Neural crest cell (in vitro differentiated cells): ENCODE measurements at regions not wholly inside any gene's neighbourhood (a gene's known extent, or its start where the extent isn't known, plus 50 kb on each side); places are given as distances from the start of the nearest gene placed in this dataset.
A peak's percentile ranks its signal among the peaks of the same experiment; 100 is the strongest.

Experiments
- DNase-seq: peaks from one replicate; pipeline ENCODE4 v3.0.0; 2021; ENCODE audit warnings: low read depth, mixed read lengths, low spot score
- H3K27ac Mint-ChIP-seq: one replicate; pipeline ENCODE4 v1.8.0; 2021; ENCODE audit warnings: mild to moderate bottlenecking, mixed read lengths; ENCODE audit not compliant: unreplicated experiment
- H3K27me3 Mint-ChIP-seq: 2 replicates; pipeline ENCODE4 v1.8.0; 2021; ENCODE audit warnings: low read depth, mild to moderate bottlenecking, mixed read lengths
- H3K36me3 Mint-ChIP-seq: 2 replicates; pipeline ENCODE4 v1.8.0; 2021; ENCODE audit warnings: low read depth, mild to moderate bottlenecking, mixed read lengths
- H3K4me1 Mint-ChIP-seq: 2 replicates; pipeline ENCODE4 v1.8.0; 2021; ENCODE audit warnings: mixed read lengths
- H3K4me3 Mint-ChIP-seq: one replicate; pipeline ENCODE4 v1.8.0; 2021; ENCODE audit warnings: mild to moderate bottlenecking, mixed read lengths
- H3K9me3 Mint-ChIP-seq: 2 replicates; pipeline ENCODE4 v1.8.0; 2021; ENCODE audit warnings: mixed read lengths
- TF ChIP-seq, protein P1 (sequence below): fragments of 200-600 bp; sonication (generic); conservative IDR thresholded peaks from 2 replicates; pipeline ENCODE4 v1.5.0; 2021; ENCODE audit warnings: antibody characterized with exemption, mild to moderate bottlenecking

DNA sequence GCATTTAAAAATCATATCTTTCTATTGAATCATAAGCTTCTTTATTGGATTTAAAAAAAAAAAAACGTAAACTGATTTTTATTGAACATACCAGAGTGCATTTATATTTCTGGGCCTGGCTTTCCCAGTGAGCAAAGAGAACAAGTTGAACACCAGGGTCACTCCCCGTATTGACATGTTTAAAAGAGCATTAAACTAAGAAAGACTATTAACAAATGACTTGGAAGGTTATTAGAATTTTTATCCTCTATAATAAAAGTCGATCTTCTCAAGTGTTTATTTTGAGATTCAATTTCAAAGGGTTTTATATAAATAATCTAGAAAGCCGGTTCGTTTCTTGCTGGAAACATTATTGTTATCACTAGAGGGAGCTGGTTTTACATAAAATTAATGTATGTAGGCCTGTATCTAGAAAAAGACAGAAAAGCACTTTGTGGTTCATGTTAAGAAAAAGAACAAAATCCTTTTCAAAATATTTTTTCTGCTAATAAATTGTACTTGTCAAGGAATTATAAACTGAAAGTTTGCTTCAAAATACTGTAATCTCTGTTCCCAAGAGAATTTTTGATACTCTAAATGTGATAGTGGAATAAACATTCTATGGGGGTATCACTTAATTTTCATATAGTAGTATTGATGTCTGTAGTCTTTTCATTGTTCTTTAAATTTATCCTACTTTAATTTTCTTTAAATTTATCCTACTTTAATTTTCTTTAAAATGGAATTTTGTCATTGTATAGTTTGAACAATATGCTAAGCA, 321.8 kb upstream of the MME start:
- no peak for DNase-seq
- Mint-ChIP-seq H3K27ac (no peak overlapping the region), H3K9me3 (peaks cover 8% of the 10 kb centered on the region), H3K4me3 (no peak overlapping the region), H3K4me1 (peaks cover 4% of the 10 kb centered on the region), H3K36me3 (no peaks in the 10 kb centered on the region), H3K27me3 (no peaks in the 10 kb centered on the region)
- TF ChIP-seq, protein P1, sequence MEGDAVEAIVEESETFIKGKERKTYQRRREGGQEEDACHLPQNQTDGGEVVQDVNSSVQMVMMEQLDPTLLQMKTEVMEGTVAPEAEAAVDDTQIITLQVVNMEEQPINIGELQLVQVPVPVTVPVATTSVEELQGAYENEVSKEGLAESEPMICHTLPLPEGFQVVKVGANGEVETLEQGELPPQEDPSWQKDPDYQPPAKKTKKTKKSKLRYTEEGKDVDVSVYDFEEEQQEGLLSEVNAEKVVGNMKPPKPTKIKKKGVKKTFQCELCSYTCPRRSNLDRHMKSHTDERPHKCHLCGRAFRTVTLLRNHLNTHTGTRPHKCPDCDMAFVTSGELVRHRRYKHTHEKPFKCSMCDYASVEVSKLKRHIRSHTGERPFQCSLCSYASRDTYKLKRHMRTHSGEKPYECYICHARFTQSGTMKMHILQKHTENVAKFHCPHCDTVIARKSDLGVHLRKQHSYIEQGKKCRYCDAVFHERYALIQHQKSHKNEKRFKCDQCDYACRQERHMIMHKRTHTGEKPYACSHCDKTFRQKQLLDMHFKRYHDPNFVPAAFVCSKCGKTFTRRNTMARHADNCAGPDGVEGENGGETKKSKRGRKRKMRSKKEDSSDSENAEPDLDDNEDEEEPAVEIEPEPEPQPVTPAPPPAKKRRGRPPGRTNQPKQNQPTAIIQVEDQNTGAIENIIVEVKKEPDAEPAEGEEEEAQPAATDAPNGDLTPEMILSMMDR: peak; percentile 69

DNA sequence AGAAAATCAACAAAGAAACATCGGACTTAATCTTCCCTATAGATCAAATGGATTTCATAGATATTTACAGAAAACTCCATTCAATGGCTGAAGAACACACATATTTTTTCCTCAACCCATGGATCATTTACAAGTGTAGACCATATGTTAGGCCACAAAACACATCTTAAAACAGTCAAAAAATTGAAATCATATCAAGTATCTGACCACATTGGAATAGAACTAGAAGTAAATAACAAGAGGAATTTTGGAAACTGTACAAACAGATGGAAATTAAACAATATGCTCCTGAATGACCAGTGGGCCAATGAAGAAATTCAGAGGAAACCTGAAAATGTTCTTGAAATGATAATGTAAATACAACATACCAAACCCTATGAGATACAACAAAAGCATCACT, 323.1 kb upstream of the GPR149 start:
- TF ChIP-seq, protein P1: no peak
- DNase-seq: no peak
- no peak overlapping the region for H3K4me3 Mint-ChIP-seq
- H3K4me1 Mint-ChIP-seq: no peaks in the 10 kb centered on the region
- no peaks in the 10 kb centered on the region for H3K27me3 Mint-ChIP-seq
- no peak overlapping the region for H3K27ac Mint-ChIP-seq
- H3K36me3 Mint-ChIP-seq: no peaks in the 10 kb centered on the region
- H3K9me3 Mint-ChIP-seq: peaks cover 6% of the 10 kb centered on the region

DNA sequence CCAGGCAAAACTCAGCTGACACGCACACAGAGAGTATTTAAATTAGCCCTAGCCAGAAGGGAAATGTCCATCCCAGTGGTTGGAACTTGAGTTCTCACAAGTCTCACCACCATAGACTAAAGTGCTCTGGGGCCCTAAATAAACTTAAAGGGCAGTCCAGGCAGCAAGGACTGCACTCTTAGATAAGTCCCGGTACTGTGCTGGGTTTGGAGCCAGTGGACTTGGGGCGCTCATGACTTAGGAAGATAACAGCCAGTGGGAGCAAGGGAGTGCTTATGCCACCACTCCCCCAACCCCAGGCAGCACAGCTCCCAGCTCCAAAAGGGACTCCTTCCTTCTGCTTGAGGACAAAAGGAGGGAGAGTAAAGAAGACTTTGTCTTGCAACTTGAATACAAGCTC, 319.5 kb upstream of the GPR149 start:
- H3K4me1 Mint-ChIP-seq: no peaks in the 10 kb centered on the region
- H3K36me3 Mint-ChIP-seq: no peaks in the 10 kb centered on the region
- no peak overlapping the region for H3K4me3 Mint-ChIP-seq
- H3K9me3 Mint-ChIP-seq: no peaks in the 10 kb centered on the region
- H3K27me3 Mint-ChIP-seq: peaks cover 3% of the 10 kb centered on the region
- no peak overlapping the region for H3K27ac Mint-ChIP-seq
- DNase-seq: no peak
- TF ChIP-seq, protein P1: no peak

DNA sequence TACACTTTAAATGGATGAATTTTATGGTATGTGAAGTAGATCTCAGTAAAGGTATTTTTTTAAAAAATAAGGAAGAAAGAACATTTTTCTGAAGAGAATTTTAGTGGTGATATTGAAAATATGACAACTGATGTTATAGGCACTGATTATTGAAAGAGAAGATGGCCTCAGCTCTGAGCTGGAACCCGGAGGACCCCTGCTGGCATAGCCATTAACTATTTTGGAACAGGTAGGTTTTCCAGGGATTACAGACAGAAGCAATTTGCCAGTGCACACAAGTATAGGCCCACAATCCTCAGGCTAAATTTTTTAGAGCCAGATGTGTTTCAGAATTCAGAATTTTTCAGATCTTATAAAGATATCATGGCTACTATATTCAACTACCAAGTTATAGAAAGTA, 315.9 kb upstream of the GPR149 start:
- DNase-seq: no peak
- Mint-ChIP-seq H3K9me3 (peaks cover 4% of the 10 kb centered on the region), H3K27ac (no peak overlapping the region), H3K4me3 (no peak overlapping the region), H3K36me3 (no peaks in the 10 kb centered on the region), H3K4me1 (no peaks in the 10 kb centered on the region), H3K27me3 (peaks cover 3% of the 10 kb centered on the region)
- TF ChIP-seq, protein P1: no peak

DNA sequence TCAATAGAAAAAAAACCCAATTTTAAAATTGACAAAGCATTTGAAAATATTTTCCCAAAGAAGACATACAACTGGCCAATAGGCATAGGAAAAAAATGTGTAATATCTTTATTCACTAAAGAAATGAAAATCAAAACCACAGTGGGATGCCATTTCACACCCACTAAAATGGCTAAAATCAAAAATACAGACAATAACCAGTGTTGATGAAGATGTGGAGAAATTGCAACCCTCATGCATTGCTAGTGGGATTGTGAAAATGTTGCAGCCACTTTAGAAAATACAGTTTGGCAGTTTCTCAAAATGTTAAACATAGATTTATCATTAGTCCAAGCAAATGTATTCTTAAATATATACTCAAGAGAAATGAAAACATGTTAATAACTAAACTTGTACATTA, 315.1 kb upstream of the GPR149 start:
- TF ChIP-seq, protein P1: no peak
- H3K27me3 Mint-ChIP-seq: peaks cover 3% of the 10 kb centered on the region
- no peak for DNase-seq

More for the DNA sequence above, 315.1 kb upstream of the GPR149 start:
- H3K27ac Mint-ChIP-seq: no peak overlapping the region
- no peaks in the 10 kb centered on the region for H3K4me1 Mint-ChIP-seq
- H3K4me3 Mint-ChIP-seq: no peak overlapping the region
- no peaks in the 10 kb centered on the region for H3K36me3 Mint-ChIP-seq
- peaks cover 5% of the 10 kb centered on the region for H3K9me3 Mint-ChIP-seq
